Nephron progenitor cell (in vitro differentiated cells): ENCODE measurements at regions not wholly inside any gene's neighbourhood (a gene's known extent, or its start where the extent isn't known, plus 50 kb on each side); places are given as distances from the start of the nearest gene placed in this dataset.
"Not testable (repeated sequence)": the region's sequence is repeated elsewhere in the genome, so short reads cannot be mapped to it uniquely, and the experiment has no call there.

ENCODE experiments used
- DNase-seq: peaks from one replicate; pipeline ENCODE4 v3.0.0; 2021
- H3K27ac Mint-ChIP-seq: 2 replicates; pipeline ENCODE4 v1.8.0; 2021; ENCODE audit warnings: mild to moderate bottlenecking, moderate library complexity, mixed read lengths
- H3K27me3 Mint-ChIP-seq: 2 replicates; pipeline ENCODE4 v1.8.0; 2021; ENCODE audit warnings: mild to moderate bottlenecking, low read depth, mixed read lengths; ENCODE audit not compliant: poor library complexity
- H3K36me3 Mint-ChIP-seq: 2 replicates; pipeline ENCODE4 v1.8.0; 2021; ENCODE audit warnings: low read depth, mixed read lengths
- H3K4me1 Mint-ChIP-seq: 2 replicates; pipeline ENCODE4 v1.8.0; 2021; ENCODE audit warnings: mixed read lengths
- H3K4me3 Mint-ChIP-seq: 2 replicates; pipeline ENCODE4 v1.8.0; 2021; ENCODE audit warnings: mild to moderate bottlenecking, moderate library complexity, mixed read lengths
- H3K9me3 Mint-ChIP-seq: 2 replicates; pipeline ENCODE4 v1.8.0; 2021; ENCODE audit warnings: mild to moderate bottlenecking, moderate library complexity, mixed read lengths
- TF ChIP-seq, protein P1 (sequence below): fragments of 200-600 bp; sonication (generic); IDR thresholded peaks from 2 replicates; pipeline ENCODE4 v1.5.0; 2021; ENCODE audit warnings: antibody characterized with exemption

DNA sequence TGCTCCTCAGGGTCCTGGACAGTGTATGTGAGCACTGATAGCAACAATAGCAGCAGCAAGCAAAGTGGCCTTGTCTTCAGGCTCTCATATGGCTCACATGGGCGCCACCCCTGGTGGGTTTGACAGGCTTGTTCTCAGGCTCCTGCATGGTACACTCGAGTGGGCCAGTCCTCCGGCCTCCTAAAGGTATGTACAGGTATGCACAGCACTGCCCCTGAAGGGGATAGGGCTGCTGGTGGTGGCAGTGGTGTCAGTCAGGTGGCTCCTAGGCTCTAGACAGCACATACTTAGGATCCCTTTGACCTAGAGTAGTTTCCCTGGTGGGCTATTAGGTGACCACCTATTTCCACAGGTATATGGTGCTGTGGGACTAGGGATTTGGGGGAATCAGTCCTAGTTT, 79.8 kb downstream of the LGALS9B start:
- H3K9me3 Mint-ChIP-seq, H3K36me3 Mint-ChIP-seq, H3K27me3 Mint-ChIP-seq, DNase-seq, H3K27ac Mint-ChIP-seq, H3K4me3 Mint-ChIP-seq, H3K4me1 Mint-ChIP-seq: not testable (repeated sequence)

DNA sequence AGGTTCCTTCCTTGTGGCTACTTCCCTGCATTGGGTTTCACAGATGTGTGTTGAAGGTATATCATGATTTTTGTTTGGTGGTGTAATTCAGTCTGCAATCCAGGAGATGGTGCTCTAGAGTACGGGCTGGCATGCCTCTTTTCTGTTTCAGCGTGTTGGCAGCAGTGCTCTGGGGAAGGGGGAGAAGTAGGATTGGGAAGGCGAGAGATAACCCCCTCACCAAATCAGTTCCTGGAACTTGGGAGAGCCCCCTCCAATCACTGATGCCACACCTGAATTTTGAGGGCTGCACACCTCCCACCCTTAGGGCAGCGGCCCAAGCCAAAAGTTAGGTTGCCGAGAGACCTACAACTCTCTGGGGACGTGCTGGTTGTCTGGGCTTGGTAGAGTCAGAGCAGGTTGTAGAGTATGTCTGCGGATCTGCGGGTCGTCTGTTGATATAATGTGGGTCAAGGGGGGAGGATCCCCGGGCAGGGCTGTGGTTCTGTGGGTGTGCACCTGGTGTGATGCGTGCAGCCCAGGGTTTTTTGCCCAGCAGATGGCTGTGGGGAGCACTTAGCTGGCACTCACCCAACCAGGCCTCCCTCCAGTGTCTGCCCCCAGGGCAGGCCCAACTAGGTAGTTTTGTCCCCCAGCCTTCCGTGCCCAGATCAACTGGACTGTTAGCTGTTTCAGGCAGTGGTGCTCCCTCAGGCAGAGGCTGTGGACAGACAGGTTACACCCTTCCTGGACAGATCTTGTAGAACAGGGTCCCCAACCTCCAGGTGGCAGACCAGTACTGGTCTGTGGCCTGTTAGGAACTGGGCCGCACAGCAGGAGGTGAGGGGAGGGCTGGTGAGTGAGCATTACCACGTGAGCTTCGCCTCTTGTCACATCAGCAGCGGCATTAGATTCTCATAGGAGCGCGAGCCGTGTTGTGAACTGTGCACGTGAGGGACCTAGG, 85.7 kb downstream of the LGALS9B start:
- H3K4me3 Mint-ChIP-seq, H3K27me3 Mint-ChIP-seq, H3K9me3 Mint-ChIP-seq, H3K27ac Mint-ChIP-seq, H3K36me3 Mint-ChIP-seq, H3K4me1 Mint-ChIP-seq: not testable (repeated sequence)
- DNase-seq = peak; percentile 28
- TF ChIP-seq, protein P1, sequence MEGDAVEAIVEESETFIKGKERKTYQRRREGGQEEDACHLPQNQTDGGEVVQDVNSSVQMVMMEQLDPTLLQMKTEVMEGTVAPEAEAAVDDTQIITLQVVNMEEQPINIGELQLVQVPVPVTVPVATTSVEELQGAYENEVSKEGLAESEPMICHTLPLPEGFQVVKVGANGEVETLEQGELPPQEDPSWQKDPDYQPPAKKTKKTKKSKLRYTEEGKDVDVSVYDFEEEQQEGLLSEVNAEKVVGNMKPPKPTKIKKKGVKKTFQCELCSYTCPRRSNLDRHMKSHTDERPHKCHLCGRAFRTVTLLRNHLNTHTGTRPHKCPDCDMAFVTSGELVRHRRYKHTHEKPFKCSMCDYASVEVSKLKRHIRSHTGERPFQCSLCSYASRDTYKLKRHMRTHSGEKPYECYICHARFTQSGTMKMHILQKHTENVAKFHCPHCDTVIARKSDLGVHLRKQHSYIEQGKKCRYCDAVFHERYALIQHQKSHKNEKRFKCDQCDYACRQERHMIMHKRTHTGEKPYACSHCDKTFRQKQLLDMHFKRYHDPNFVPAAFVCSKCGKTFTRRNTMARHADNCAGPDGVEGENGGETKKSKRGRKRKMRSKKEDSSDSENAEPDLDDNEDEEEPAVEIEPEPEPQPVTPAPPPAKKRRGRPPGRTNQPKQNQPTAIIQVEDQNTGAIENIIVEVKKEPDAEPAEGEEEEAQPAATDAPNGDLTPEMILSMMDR = peak; percentile 60

DNA sequence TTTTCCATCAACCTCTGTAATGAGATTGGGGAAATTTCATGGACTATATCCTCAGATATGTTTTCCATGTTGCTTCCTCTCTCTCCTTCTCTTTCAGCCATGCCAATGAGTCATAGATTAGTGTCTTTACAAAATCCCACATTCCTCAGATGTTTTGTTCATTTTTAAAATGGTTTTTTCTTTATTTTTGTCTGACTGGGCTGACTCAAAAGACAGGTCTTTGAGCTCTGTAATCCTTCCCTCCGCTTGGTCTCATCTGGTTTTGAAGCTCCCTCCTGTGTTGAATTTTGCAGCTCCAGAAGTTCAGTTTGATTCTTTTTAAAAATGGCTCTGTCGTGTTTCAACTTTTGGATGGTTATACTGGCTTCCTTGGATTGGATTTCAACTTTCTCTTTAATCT, 86.7 kb downstream of the LGALS9B start:
- H3K27me3 Mint-ChIP-seq, DNase-seq, H3K27ac Mint-ChIP-seq, H3K9me3 Mint-ChIP-seq, H3K36me3 Mint-ChIP-seq, H3K4me3 Mint-ChIP-seq: not testable (repeated sequence)
- H3K4me1 Mint-ChIP-seq = peaks cover 14% of the 10 kb centered on the region

DNA sequence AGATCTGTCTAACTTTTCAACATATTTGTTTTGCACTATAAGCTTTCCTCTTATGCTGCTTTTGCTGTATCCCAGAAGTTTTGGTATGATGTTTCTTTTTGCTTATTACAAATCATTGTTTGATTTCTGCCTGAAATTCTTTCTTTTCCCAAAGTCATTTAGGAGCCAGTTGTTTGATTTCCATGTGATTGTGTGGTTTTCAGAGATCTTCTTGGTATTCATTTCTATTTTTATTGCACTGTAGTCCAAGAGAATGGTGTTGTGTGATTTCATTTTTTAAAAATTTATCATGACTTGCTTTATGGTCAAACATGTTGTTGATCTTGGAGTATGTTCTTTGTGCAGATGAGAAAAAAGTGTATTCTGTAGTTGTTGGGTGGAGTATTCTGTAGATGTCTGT, 88.1 kb downstream of the LGALS9B start:
- not testable (repeated sequence) for H3K27ac Mint-ChIP-seq, H3K9me3 Mint-ChIP-seq, H3K27me3 Mint-ChIP-seq, DNase-seq, H3K36me3 Mint-ChIP-seq, H3K4me3 Mint-ChIP-seq
- peaks cover 15% of the 10 kb centered on the region for H3K4me1 Mint-ChIP-seq

DNA sequence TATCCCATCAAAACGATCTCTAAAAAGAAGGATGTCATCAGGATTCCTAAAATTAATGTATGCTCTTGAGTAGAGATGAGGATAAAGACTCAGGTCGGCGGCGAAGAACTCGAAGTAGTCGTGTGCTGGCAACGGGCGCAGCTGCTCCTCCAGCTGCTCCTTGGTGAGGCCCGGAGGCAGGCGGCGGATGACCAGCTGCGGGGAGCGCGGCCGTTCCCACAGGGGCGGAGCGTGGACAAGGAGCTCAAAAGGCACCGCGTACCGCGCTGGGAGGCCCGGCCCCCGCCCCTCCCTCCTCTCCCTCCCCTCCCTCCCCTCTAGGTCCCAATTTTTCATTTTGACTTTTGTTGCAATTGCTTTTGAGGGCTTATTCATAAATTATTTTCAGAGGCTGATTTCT, 90.7 kb downstream of the LGALS9B start:
- not testable (repeated sequence) for H3K27ac Mint-ChIP-seq, H3K9me3 Mint-ChIP-seq, H3K4me3 Mint-ChIP-seq, H3K27me3 Mint-ChIP-seq, H3K36me3 Mint-ChIP-seq
- peaks cover 15% of the 10 kb centered on the region for H3K4me1 Mint-ChIP-seq
- peak; percentile 16 for DNase-seq

DNA sequence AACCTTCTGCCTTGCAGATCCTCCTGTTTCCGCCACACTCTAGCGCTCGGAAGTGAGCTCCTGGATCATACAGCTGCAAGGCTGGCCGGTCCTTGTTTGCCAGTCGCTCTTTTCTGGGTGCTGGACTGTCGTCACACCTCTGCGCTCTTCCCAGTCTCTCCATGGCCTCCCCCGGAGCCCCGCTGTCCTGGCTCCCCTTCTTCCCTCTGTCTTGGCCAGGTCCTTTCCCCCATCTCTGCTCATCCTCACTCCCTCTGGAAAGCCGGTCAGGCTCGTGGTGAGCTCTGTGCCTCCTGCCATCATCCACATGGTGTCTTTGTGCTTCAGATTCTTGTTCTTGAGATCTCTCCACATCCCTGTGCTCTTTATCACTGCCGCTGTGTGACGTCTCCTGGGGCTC, 91.6 kb downstream of the LGALS9B start:
- H3K27me3 Mint-ChIP-seq, H3K4me1 Mint-ChIP-seq, H3K9me3 Mint-ChIP-seq, DNase-seq, H3K36me3 Mint-ChIP-seq, H3K27ac Mint-ChIP-seq, H3K4me3 Mint-ChIP-seq: not testable (repeated sequence)
